Ishikawa (cell line): ENCODE measurements at regions not wholly inside any gene's neighbourhood (a gene's known extent, or its start where the extent isn't known, plus 50 kb on each side); places are given as distances from the start of the nearest gene placed in this dataset.

ENCODE experiments used
- CEBPB ChIP-seq: IDR thresholded peaks from 2 replicates; pipeline ENCODE4 v1.6.1; 2012
- CREB1 ChIP-seq: IDR thresholded peaks from 2 replicates; pipeline ENCODE4 v1.6.1; 2012; ENCODE audit warnings: low read depth
- EGR1 ChIP-seq: IDR thresholded peaks from 2 replicates; pipeline ENCODE4 v1.6.1; 2012
- EP300 ChIP-seq: IDR thresholded peaks from 2 replicates; pipeline ENCODE4 v1.6.1; 2012; ENCODE audit warnings: borderline replicate concordance
- FOXM1 ChIP-seq: IDR thresholded peaks from 2 replicates; pipeline ENCODE4 v1.6.1; 2012; ENCODE audit warnings: low read depth, borderline replicate concordance
- MAX ChIP-seq: IDR thresholded peaks from 2 replicates; pipeline ENCODE4 v1.6.1; 2012
- NFIC ChIP-seq: IDR thresholded peaks from 2 replicates; pipeline ENCODE4 v1.6.1; 2012
- RAD21 ChIP-seq: IDR thresholded peaks from 2 replicates; pipeline ENCODE4 v1.6.1; 2012; ENCODE audit warnings: low read depth
- REST ChIP-seq: IDR thresholded peaks from 2 replicates; pipeline ENCODE4 v1.6.1; 2012; ENCODE audit warnings: low read depth, mild to moderate bottlenecking
- TAF1 ChIP-seq: IDR thresholded peaks from 2 replicates; pipeline ENCODE4 v1.6.1; 2012; ENCODE audit warnings: low read depth, mild to moderate bottlenecking
- TCF12 ChIP-seq: IDR thresholded peaks from 2 replicates; pipeline ENCODE4 v1.6.1; 2012; ENCODE audit warnings: low read depth
- TEAD4 ChIP-seq: IDR thresholded peaks from 2 replicates; pipeline ENCODE4 v1.6.1; 2012
- USF1 ChIP-seq: IDR thresholded peaks from 2 replicates; pipeline ENCODE4 v1.6.1; 2012
- YY1 ChIP-seq: IDR thresholded peaks from 2 replicates; pipeline ENCODE4 v1.6.1; 2012; ENCODE audit warnings: low read depth
- ZBTB7A ChIP-seq: IDR thresholded peaks from 2 replicates; pipeline ENCODE4 v1.6.1; 2012; ENCODE audit warnings: low read depth

- TF ChIP-seq CREB1 (no peak), TCF12 (no peak), EGR1 (no peak), ZBTB7A (no peak), FOXM1 (no peak), TEAD4 (no peak), NFIC (no peak), EP300 (no peak), CEBPB (no peak), RAD21 (no peak), REST (no peak), TAF1 (no peak), YY1 (no peak), USF1 (no peak), MAX (no peak)
Measured at GRCh38 chr4:100797791-100798190, 280.0 kb upstream of the EMCN start.

GRCh38 chr4:100797356-100797755 is 279.5 kb upstream of the EMCN start:
- TF ChIP-seq YY1 = no peak
- TF ChIP-seq RAD21 = no peak
- TF ChIP-seq REST = no peak
- TF ChIP-seq EGR1 = no peak
- TF ChIP-seq CEBPB = no peak
- TF ChIP-seq MAX = no peak
- TF ChIP-seq TAF1 = no peak
- TF ChIP-seq ZBTB7A = no peak
- no peak for TF ChIP-seq CREB1
- TF ChIP-seq TCF12 = no peak
- no peak for TF ChIP-seq NFIC
- TF ChIP-seq FOXM1 = no peak
- TF ChIP-seq USF1 = no peak
- TF ChIP-seq EP300 = no peak
- TF ChIP-seq TEAD4 = no peak

GRCh38 chr4:100796332-100796731 is 278.5 kb upstream of the EMCN start:
- TF ChIP-seq MAX (no peak), EP300 (no peak), YY1 (no peak), RAD21 (no peak), TCF12 (no peak), CEBPB (no peak), CREB1 (no peak), TAF1 (no peak), NFIC (no peak), EGR1 (no peak), FOXM1 (no peak), REST (no peak), TEAD4 (no peak), ZBTB7A (no peak), USF1 (no peak)

- no peak for TF ChIP-seq YY1
- no peak for TF ChIP-seq REST
- no peak for TF ChIP-seq NFIC
- TF ChIP-seq CEBPB = no peak
- TF ChIP-seq RAD21 = no peak
- TF ChIP-seq ZBTB7A = no peak
- no peak for TF ChIP-seq MAX
- no peak for TF ChIP-seq EP300
- no peak for TF ChIP-seq TCF12
- TF ChIP-seq EGR1 = no peak
- no peak for TF ChIP-seq CREB1
- TF ChIP-seq FOXM1 = no peak
- no peak for TF ChIP-seq TEAD4
- no peak for TF ChIP-seq USF1
- no peak for TF ChIP-seq TAF1
Measured at GRCh38 chr4:100795581-100795980, 277.8 kb upstream of the EMCN start.
